ENCODE measurements at regions not wholly inside any gene's neighbourhood (a gene's known extent, or its start where the extent isn't known, plus 50 kb on each side); places are given as distances from the start of the nearest gene placed in this dataset.
A peak's percentile ranks its signal among the peaks of the same experiment; 100 is the strongest.
"Not testable (repeated sequence)": the region's sequence is repeated elsewhere in the genome, so short reads cannot be mapped to it uniquely, and the experiment has no call there.

GRCh38 chr3:194189243-194189791 lies 53.4 kb downstream of the HES1 start:
- DNase-seq: no peak

- DNase-seq: not testable (repeated sequence)
These were observed 55.9 kb downstream of the HES1 start for GRCh38 chr3:194191850-194192249.

GRCh38 chr3:194194051-194194756 lies 58.3 kb downstream of the HES1 start:
- no peak for DNase-seq

GRCh38 chr3:194194757-194195085 lies 58.8 kb downstream of the HES1 start:
- peak; percentile 18 for DNase-seq

- no peak for DNase-seq
These were observed 59.7 kb downstream of the HES1 start for GRCh38 chr3:194195611-194196010.

GRCh38 chr3:194196876-194197275 lies 60.9 kb downstream of the HES1 start:
- no peak for DNase-seq

GRCh38 chr3:194197396-194197960 lies 61.5 kb downstream of the HES1 start:
- no peak for DNase-seq

- peak; percentile 18 for DNase-seq
These were observed 62.2 kb downstream of the HES1 start for GRCh38 chr3:194197981-194198695.

- peak; percentile 25 for DNase-seq
These were observed 63.0 kb downstream of the HES1 start for GRCh38 chr3:194198938-194199337.

- no peak for DNase-seq
These were observed 64.6 kb downstream of the HES1 start for GRCh38 chr3:194200422-194201081.

GRCh38 chr3:194201953-194202666 lies 66.2 kb downstream of the HES1 start:
- DNase-seq: no peak

GRCh38 chr3:194203482-194204041 lies 67.6 kb downstream of the HES1 start:
- peak; percentile 38 for DNase-seq

GRCh38 chr3:194204042-194204987 lies 68.4 kb downstream of the HES1 start:
- DNase-seq: peak; percentile 80

- DNase-seq: peak; percentile 95
These were observed 69.8 kb downstream of the HES1 start for GRCh38 chr3:194205675-194206133.

- peak; percentile 66 for DNase-seq
These were observed 70.4 kb downstream of the HES1 start for GRCh38 chr3:194206320-194206719.

GRCh38 chr3:194208709-194209108 lies 72.8 kb downstream of the HES1 start:
- peak; percentile 58 for DNase-seq

- peak; percentile 50 for DNase-seq
These were observed 76.4 kb downstream of the HES1 start for GRCh38 chr3:194212161-194212844.

- DNase-seq: peak; percentile 68
These were observed 76.9 kb downstream of the HES1 start for GRCh38 chr3:194212845-194213331.

- DNase-seq: no peak
These were observed 79.4 kb downstream of the HES1 start for GRCh38 chr3:194215392-194215791.
